DOHH2 (cell line): ENCODE measurements at regions not wholly inside any gene's neighbourhood (a gene's known extent, or its start where the extent isn't known, plus 50 kb on each side); places are given as distances from the start of the nearest gene placed in this dataset.

Experiments
- H3F3A ChIP-seq: fragments of 200-600 bp; sonication (generic), shearing (Covaris generic); 2 replicates; pipeline ENCODE4 v1.6.0; 2016; ENCODE audit warnings: antibody characterized with exemption, mild to moderate bottlenecking; ENCODE audit not compliant: control insufficient read depth, insufficient read depth
- H3K27ac ChIP-seq: fragments of 200-600 bp; sonication (generic); 2 replicates; pipeline ENCODE4 v1.5.1; 2014; ENCODE audit warnings: low read depth, mild to moderate bottlenecking, low read length, moderate library complexity
- H3K27me3 ChIP-seq: fragments of 200-600 bp; sonication (generic); 2 replicates; pipeline ENCODE4 v1.6.1; 2014; ENCODE audit warnings: mild to moderate bottlenecking, low read length, mixed read lengths; ENCODE audit not compliant: control insufficient read depth
- H3K36me3 ChIP-seq: fragments of 200-600 bp; sonication (generic); 2 replicates; pipeline ENCODE4 v1.6.1; 2014; ENCODE audit warnings: mild to moderate bottlenecking, low read length, moderate library complexity, mixed read lengths; ENCODE audit not compliant: control insufficient read depth
- H3K4me1 ChIP-seq: fragments of 200-600 bp; sonication (generic); 2 replicates; pipeline ENCODE4 v1.6.1; 2014; ENCODE audit warnings: mild to moderate bottlenecking, low read length, mixed read lengths; ENCODE audit not compliant: control insufficient read depth
- H3K4me2 ChIP-seq: fragments of 200-600 bp; sonication (generic); 2 replicates; pipeline ENCODE4 v1.6.0; 2014; ENCODE audit warnings: mild to moderate bottlenecking, low read length, moderate library complexity
- H3K4me3 ChIP-seq: fragments of 200-600 bp; sonication (generic); 2 replicates; pipeline ENCODE4 v1.5.1; 2014; ENCODE audit warnings: mild to moderate bottlenecking, low read length, mixed read lengths
- H3K79me2 ChIP-seq: fragments of 200-600 bp; sonication (generic); 2 replicates; pipeline ENCODE4 v1.6.1; 2014; ENCODE audit warnings: mild to moderate bottlenecking, low read length, mixed read lengths; ENCODE audit not compliant: control insufficient read depth
- H3K9me2 ChIP-seq: fragments of 200-600 bp; sonication (generic); replicated peaks from 2 replicates; pipeline ENCODE4 v1.6.1; 2014; ENCODE audit warnings: mild to moderate bottlenecking, low read length, mixed read lengths; ENCODE audit not compliant: control insufficient read depth
- H3K9me3 ChIP-seq: fragments of 200-600 bp; sonication (generic); 2 replicates; pipeline ENCODE4 v1.6.1; 2014; ENCODE audit warnings: antibody characterized with exemption, low read length, mixed read lengths; ENCODE audit not compliant: control insufficient read depth, insufficient read depth
- H4K20me1 ChIP-seq: fragments of 200-600 bp; sonication (generic); 2 replicates; pipeline ENCODE4 v1.6.0; 2014; ENCODE audit warnings: low read depth, mild to moderate bottlenecking, antibody characterized with exemption, low read length, moderate library complexity; ENCODE audit not compliant: control insufficient read depth, insufficient read depth
- CTCF ChIP-seq: fragments of 200-600 bp; sonication (generic); IDR thresholded peaks from one replicate; pipeline ENCODE4 v1.5.1; 2014; ENCODE audit warnings: antibody characterized with exemption, mild to moderate bottlenecking, low read depth, low read length; ENCODE audit not compliant: poor library complexity, severe bottlenecking
- EZH2phosphoT487 ChIP-seq: fragments of 200-600 bp; sonication (generic); IDR thresholded peaks from 2 replicates; pipeline ENCODE4 v1.6.1; 2017; ENCODE audit warnings: borderline replicate concordance, mild to moderate bottlenecking, antibody characterized with exemption, low read length, moderate library complexity, mixed read lengths

- Histone ChIP-seq H3K27me3 (no peaks in the 10 kb centered on the region), H3K27ac (no peak overlapping the region), H3K36me3 (no peaks in the 10 kb centered on the region), H3K79me2 (no peaks in the 10 kb centered on the region), H3F3A (no peaks in the 10 kb centered on the region), H3K4me3 (no peak overlapping the region), H3K9me2 (no peaks in the 10 kb centered on the region), H4K20me1 (no peaks in the 10 kb centered on the region), H3K4me1 (no peaks in the 10 kb centered on the region), H3K4me2 (no peak overlapping the region), H3K9me3 (no peaks in the 10 kb centered on the region)
- no peak for TF ChIP-seq EZH2phosphoT487
Measured at GRCh38 chr5:10160241-10160640, 89.4 kb downstream of the ATPSCKMT start.

GRCh38 chr5:10158886-10159285, 90.8 kb downstream of the ATPSCKMT start:
- TF ChIP-seq CTCF (no peak), EZH2phosphoT487 (no peak)

GRCh38 chr5:10157085-10157669, 92.5 kb downstream of the ATPSCKMT start:
- no peak overlapping the region for H3K4me2 ChIP-seq
- no peaks in the 10 kb centered on the region for H3K9me2 ChIP-seq
- H3K9me3 ChIP-seq = no peaks in the 10 kb centered on the region
- H3K4me1 ChIP-seq = no peaks in the 10 kb centered on the region
- H3K4me3 ChIP-seq = no peak overlapping the region
- H3K27ac ChIP-seq = no peak overlapping the region
- no peaks in the 10 kb centered on the region for H3K79me2 ChIP-seq
- no peaks in the 10 kb centered on the region for H3K36me3 ChIP-seq
- TF ChIP-seq EZH2phosphoT487 (no peak), CTCF (no peak)
- no peaks in the 10 kb centered on the region for H3K27me3 ChIP-seq
- H4K20me1 ChIP-seq = no peaks in the 10 kb centered on the region
- no peaks in the 10 kb centered on the region for H3F3A ChIP-seq

More at GRCh38 chr5:10158886-10159285, 90.8 kb downstream of the ATPSCKMT start:
- H3K79me2 ChIP-seq = no peaks in the 10 kb centered on the region
- no peaks in the 10 kb centered on the region for H3F3A ChIP-seq
- no peak overlapping the region for H3K27ac ChIP-seq
- H3K27me3 ChIP-seq = no peaks in the 10 kb centered on the region
- no peaks in the 10 kb centered on the region for H3K9me3 ChIP-seq
- no peaks in the 10 kb centered on the region for H3K4me1 ChIP-seq
- H3K9me2 ChIP-seq = no peaks in the 10 kb centered on the region
- H3K4me3 ChIP-seq = no peak overlapping the region
- no peak overlapping the region for H3K4me2 ChIP-seq
- H4K20me1 ChIP-seq = no peaks in the 10 kb centered on the region
- no peaks in the 10 kb centered on the region for H3K36me3 ChIP-seq

GRCh38 chr5:10155897-10156667, 93.6 kb downstream of the ATPSCKMT start:
- Histone ChIP-seq H3F3A (no peaks in the 10 kb centered on the region), H3K36me3 (no peaks in the 10 kb centered on the region), H3K4me2 (no peak overlapping the region), H3K4me3 (no peak overlapping the region), H3K9me2 (no peaks in the 10 kb centered on the region), H3K4me1 (no peaks in the 10 kb centered on the region), H3K79me2 (no peaks in the 10 kb centered on the region), H3K27ac (no peak overlapping the region), H3K9me3 (no peaks in the 10 kb centered on the region), H4K20me1 (no peaks in the 10 kb centered on the region), H3K27me3 (no peaks in the 10 kb centered on the region)
- TF ChIP-seq CTCF = no peak
- TF ChIP-seq EZH2phosphoT487 = no peak
